ENCODE measurements at regions not wholly inside any gene's neighbourhood (a gene's known extent, or its start where the extent isn't known, plus 50 kb on each side); places are given as distances from the start of the nearest gene placed in this dataset.

DNA sequence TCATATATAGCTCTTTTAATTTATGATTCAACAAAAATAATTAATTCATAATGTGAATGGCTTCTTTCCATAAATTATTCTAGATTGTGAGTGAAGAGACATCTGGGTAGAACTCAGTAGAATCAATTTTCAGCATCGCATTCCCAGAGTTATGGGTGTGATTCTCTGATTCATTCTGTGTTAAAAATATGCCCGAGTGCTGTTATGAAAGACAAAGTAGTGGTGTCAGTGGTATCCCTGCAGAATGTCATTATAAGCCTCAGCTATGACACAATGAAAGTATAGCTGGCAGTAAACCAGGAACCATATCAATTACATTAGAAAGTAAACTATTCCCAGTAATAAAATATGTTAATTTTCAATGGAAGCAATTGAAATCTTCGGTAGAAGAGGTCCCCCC lies 480.5 kb upstream of the SLITRK1 start:
- intact Hi-C loops (cut with micrococcal nuclease), result no loop called here
- CTCF ChIA-PET, result no interaction called here
- no peak overlapping the region for H3K27ac Mint-ChIP-seq
- no peaks in the 10 kb centered on the region for H3K36me3 Mint-ChIP-seq (ENCODE audit: low read depth)
- H3K27me3 Mint-ChIP-seq, result no peaks in the 10 kb centered on the region
- DNase-seq (no peak), ATAC-seq (ENCODE audit: low read depth) (no peak)
- no peaks in the 10 kb centered on the region for H3K4me1 Mint-ChIP-seq
- TF ChIP-seq CTCF (IDR thresholded peaks at IDR 0.05), result no peak
- POLR2A ChIA-PET, result no interaction called here
- no peak overlapping the region for H3K4me3 Mint-ChIP-seq
- H3K9me3 Mint-ChIP-seq, result peaks cover 7% of the 10 kb centered on the region

GRCh38 chr13:84360822-84361221 lies 478.5 kb upstream of the SLITRK1 start:
- ChIA-PET POLR2A (no interaction called here), CTCF (no interaction called here)
- no peaks in the 10 kb centered on the region for H3K4me1 Mint-ChIP-seq
- H3K9me3 Mint-ChIP-seq, result peaks cover 3% of the 10 kb centered on the region
- no peak overlapping the region for H3K27ac Mint-ChIP-seq
- ATAC-seq (ENCODE audit: low read depth), result no peak
- no peak for TF ChIP-seq CTCF (IDR thresholded peaks at IDR 0.05)
- no peaks in the 10 kb centered on the region for H3K27me3 Mint-ChIP-seq
- no peaks in the 10 kb centered on the region for H3K36me3 Mint-ChIP-seq (ENCODE audit: low read depth)
- H3K4me3 Mint-ChIP-seq, result no peak overlapping the region
- intact Hi-C loops (cut with micrococcal nuclease), result no loop called here
- DNase-seq, result no peak

DNA sequence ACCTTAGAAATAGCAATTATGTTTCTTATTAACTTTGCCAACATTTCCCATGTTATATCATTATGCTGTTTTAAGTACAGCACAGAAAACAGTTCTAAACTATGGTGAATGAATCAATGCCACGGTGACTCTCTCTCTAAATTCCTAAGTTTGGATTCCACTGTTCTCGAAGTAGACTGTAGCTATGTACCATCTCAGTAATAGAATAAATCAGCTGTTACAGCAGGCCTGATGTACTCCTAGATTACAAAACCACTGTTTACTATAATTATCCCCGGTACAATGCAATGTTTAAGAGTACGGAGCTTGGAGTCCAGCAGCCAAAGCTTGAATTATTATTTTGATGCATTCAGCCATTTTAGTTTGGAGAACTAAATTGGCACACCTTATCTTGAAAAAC lies 476.3 kb upstream of the SLITRK1 start:
- CTCF ChIA-PET, result no interaction called here

GRCh38 chr13:84352946-84353345 lies 470.7 kb upstream of the SLITRK1 start:
- Mint-ChIP-seq H3K27me3 (no peaks in the 10 kb centered on the region), H3K4me1 (no peaks in the 10 kb centered on the region), H3K9me3 (peaks cover 13% of the 10 kb centered on the region), H3K27ac (no peak overlapping the region), H3K4me3 (no peak overlapping the region), H3K36me3 (ENCODE audit: low read depth) (no peaks in the 10 kb centered on the region)
- ChIA-PET CTCF (no interaction called here), POLR2A (no interaction called here)
- DNase-seq, result no peak
- no peak for TF ChIP-seq CTCF (IDR thresholded peaks at IDR 0.05)
- intact Hi-C loops (cut with micrococcal nuclease), result no loop called here
- no peak for ATAC-seq (ENCODE audit: low read depth)

More for the DNA sequence above, 476.3 kb upstream of the SLITRK1 start:
- H3K36me3 Mint-ChIP-seq (ENCODE audit: low read depth), result no peaks in the 10 kb centered on the region
- no peaks in the 10 kb centered on the region for H3K4me1 Mint-ChIP-seq
- POLR2A ChIA-PET, result no interaction called here
- H3K27me3 Mint-ChIP-seq, result no peaks in the 10 kb centered on the region
- no peaks in the 10 kb centered on the region for H3K9me3 Mint-ChIP-seq
- intact Hi-C loops (cut with micrococcal nuclease), result no loop called here
- no peak overlapping the region for H3K27ac Mint-ChIP-seq
- DNase-seq (no peak), ATAC-seq (ENCODE audit: low read depth) (no peak)
- TF ChIP-seq CTCF (IDR thresholded peaks at IDR 0.05), result no peak
- no peak overlapping the region for H3K4me3 Mint-ChIP-seq

DNA sequence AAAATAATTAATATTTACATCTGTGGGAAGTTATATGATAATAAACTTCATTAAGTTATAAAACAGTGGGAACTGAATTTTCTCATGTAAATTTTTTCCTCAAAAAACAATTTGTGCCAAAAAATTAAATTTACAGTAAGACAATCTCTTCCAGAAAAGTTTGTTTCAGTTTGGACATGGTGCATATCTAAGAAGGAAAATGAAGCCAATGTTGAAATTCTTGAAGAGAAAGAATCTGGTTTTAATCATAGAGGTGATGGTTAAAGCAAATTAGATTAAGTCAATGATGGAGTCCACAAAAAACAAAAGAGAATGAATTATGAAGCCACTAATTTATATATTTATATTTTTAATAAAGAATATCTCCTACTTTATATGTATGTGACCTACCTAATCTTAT lies 457.2 kb upstream of the SLITRK1 start:
- CTCF ChIA-PET, result no interaction called here
- no peak for TF ChIP-seq CTCF (IDR thresholded peaks at IDR 0.05)
- H3K36me3 Mint-ChIP-seq (ENCODE audit: low read depth), result no peaks in the 10 kb centered on the region
- H3K4me1 Mint-ChIP-seq, result no peaks in the 10 kb centered on the region
- intact Hi-C loops (cut with micrococcal nuclease), result no loop called here
- H3K27me3 Mint-ChIP-seq, result no peaks in the 10 kb centered on the region
- DNase-seq, result no peak
- ATAC-seq (ENCODE audit: low read depth), result no peak
- POLR2A ChIA-PET, result no interaction called here
- no peak overlapping the region for H3K4me3 Mint-ChIP-seq
- H3K9me3 Mint-ChIP-seq, result peaks cover 8% of the 10 kb centered on the region
- no peak overlapping the region for H3K27ac Mint-ChIP-seq

Measured in activated B cell treated with CpG ODN at 0.5 μM for 24 hours (primary cell).